ENCODE measurements at regions not wholly inside any gene's neighbourhood (a gene's known extent, or its start where the extent isn't known, plus 50 kb on each side); places are given as distances from the start of the nearest gene placed in this dataset.

DNA sequence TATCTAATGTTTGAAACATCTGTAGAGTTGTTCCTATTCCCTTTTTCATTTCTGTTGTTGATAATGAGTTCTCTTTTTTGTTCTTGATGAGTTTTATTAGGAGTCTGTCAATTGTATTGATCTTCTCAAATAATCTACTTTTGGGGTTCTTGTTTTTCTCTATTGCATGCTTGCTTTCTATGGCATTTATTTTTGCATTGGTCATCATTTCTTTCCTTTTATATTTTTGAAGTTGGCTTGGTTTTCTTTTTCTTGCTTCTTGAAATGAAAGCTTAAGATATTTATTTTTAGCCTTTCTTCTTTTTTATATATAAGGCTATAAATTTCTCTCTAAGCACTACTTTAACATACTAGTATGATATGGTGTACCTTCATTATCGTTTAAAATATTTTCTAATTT, 381.8 kb downstream of the NPHP4 start:
- no peak overlapping the region for H3K9ac ChIP-seq (ENCODE audit: control insufficient read depth, insufficient read depth, low read length)
- FAIRE-seq = no peak
- CTCF ChIA-PET = no interaction called here
- TF ChIP-seq IKZF2 (IDR thresholded peaks at IDR 0.05) (no peak), GABPA (IDR thresholded peaks at IDR 0.05; ENCODE audit: low read depth) (no peak), YBX1 (IDR thresholded peaks at IDR 0.05) (no peak), HDAC6 (IDR thresholded peaks at IDR 0.05; ENCODE audit: unreplicated experiment) (no peak), TARDBP (IDR thresholded peaks at IDR 0.05; ENCODE audit: borderline replicate concordance) (no peak), TAF1 (IDR thresholded peaks at IDR 0.05; ENCODE audit: borderline replicate concordance, low read depth, low read length) (no peak), ATF7 (IDR thresholded peaks at IDR 0.05; ENCODE audit: low read depth) (no peak), CBFB (IDR thresholded peaks at IDR 0.05; ENCODE audit: low read depth) (no peak)
- TF ChIP-seq, protein P1, sequence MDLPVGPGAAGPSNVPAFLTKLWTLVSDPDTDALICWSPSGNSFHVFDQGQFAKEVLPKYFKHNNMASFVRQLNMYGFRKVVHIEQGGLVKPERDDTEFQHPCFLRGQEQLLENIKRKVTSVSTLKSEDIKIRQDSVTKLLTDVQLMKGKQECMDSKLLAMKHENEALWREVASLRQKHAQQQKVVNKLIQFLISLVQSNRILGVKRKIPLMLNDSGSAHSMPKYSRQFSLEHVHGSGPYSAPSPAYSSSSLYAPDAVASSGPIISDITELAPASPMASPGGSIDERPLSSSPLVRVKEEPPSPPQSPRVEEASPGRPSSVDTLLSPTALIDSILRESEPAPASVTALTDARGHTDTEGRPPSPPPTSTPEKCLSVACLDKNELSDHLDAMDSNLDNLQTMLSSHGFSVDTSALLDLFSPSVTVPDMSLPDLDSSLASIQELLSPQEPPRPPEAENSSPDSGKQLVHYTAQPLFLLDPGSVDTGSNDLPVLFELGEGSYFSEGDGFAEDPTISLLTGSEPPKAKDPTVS (IDR thresholded peaks at IDR 0.05; ENCODE audit: low read depth, low read length) = no peak
- TF ChIP-seq, protein P2, sequence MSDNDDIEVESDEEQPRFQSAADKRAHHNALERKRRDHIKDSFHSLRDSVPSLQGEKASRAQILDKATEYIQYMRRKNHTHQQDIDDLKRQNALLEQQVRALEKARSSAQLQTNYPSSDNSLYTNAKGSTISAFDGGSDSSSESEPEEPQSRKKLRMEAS (IDR thresholded peaks at IDR 0.05; ENCODE audit: low read depth, low read length) = no peak
- TF ChIP-seq, protein P3, sequence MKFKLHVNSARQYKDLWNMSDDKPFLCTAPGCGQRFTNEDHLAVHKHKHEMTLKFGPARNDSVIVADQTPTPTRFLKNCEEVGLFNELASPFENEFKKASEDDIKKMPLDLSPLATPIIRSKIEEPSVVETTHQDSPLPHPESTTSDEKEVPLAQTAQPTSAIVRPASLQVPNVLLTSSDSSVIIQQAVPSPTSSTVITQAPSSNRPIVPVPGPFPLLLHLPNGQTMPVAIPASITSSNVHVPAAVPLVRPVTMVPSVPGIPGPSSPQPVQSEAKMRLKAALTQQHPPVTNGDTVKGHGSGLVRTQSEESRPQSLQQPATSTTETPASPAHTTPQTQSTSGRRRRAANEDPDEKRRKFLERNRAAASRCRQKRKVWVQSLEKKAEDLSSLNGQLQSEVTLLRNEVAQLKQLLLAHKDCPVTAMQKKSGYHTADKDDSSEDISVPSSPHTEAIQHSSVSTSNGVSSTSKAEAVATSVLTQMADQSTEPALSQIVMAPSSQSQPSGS (IDR thresholded peaks at IDR 0.05; ENCODE audit: low read length) = no peak
- TF ChIP-seq, protein P4, sequence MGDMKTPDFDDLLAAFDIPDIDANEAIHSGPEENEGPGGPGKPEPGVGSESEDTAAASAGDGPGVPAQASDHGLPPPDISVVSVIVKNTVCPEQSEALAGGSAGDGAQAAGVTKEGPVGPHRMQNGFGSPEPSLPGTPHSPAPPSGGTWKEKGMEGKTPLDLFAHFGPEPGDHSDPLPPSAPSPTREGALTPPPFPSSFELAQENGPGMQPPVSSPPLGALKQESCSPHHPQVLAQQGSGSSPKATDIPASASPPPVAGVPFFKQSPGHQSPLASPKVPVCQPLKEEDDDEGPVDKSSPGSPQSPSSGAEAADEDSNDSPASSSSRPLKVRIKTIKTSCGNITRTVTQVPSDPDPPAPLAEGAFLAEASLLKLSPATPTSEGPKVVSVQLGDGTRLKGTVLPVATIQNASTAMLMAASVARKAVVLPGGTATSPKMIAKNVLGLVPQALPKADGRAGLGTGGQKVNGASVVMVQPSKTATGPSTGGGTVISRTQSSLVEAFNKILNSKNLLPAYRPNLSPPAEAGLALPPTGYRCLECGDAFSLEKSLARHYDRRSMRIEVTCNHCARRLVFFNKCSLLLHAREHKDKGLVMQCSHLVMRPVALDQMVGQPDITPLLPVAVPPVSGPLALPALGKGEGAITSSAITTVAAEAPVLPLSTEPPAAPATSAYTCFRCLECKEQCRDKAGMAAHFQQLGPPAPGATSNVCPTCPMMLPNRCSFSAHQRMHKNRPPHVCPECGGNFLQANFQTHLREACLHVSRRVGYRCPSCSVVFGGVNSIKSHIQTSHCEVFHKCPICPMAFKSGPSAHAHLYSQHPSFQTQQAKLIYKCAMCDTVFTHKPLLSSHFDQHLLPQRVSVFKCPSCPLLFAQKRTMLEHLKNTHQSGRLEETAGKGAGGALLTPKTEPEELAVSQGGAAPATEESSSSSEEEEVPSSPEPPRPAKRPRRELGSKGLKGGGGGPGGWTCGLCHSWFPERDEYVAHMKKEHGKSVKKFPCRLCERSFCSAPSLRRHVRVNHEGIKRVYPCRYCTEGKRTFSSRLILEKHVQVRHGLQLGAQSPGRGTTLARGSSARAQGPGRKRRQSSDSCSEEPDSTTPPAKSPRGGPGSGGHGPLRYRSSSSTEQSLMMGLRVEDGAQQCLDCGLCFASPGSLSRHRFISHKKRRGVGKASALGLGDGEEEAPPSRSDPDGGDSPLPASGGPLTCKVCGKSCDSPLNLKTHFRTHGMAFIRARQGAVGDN (IDR thresholded peaks at IDR 0.05) = no peak
- TF ChIP-seq, protein P5, sequence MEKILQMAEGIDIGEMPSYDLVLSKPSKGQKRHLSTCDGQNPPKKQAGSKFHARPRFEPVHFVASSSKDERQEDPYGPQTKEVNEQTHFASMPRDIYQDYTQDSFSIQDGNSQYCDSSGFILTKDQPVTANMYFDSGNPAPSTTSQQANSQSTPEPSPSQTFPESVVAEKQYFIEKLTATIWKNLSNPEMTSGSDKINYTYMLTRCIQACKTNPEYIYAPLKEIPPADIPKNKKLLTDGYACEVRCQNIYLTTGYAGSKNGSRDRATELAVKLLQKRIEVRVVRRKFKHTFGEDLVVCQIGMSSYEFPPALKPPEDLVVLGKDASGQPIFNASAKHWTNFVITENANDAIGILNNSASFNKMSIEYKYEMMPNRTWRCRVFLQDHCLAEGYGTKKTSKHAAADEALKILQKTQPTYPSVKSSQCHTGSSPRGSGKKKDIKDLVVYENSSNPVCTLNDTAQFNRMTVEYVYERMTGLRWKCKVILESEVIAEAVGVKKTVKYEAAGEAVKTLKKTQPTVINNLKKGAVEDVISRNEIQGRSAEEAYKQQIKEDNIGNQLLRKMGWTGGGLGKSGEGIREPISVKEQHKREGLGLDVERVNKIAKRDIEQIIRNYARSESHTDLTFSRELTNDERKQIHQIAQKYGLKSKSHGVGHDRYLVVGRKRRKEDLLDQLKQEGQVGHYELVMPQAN (conservative IDR thresholded peaks at IDR 0.05) = no peak
- TF ChIP-seq, protein P6, sequence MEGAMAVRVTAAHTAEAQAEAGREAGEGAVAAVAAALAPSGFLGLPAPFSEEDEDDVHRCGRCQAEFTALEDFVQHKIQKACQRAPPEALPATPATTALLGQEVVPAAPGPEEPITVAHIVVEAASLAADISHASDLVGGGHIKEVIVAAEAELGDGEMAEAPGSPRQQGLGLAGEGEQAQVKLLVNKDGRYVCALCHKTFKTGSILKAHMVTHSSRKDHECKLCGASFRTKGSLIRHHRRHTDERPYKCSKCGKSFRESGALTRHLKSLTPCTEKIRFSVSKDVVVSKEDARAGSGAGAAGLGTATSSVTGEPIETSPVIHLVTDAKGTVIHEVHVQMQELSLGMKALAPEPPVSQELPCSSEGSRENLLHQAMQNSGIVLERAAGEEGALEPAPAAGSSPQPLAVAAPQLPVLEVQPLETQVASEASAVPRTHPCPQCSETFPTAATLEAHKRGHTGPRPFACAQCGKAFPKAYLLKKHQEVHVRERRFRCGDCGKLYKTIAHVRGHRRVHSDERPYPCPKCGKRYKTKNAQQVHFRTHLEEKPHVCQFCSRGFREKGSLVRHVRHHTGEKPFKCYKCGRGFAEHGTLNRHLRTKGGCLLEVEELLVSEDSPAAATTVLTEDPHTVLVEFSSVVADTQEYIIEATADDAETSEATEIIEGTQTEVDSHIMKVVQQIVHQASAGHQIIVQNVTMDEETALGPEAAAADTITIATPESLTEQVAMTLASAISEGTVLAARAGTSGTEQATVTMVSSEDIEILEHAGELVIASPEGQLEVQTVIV (IDR thresholded peaks at IDR 0.05; ENCODE audit: borderline replicate concordance, partially characterized antibody) = no peak

More for the DNA sequence above, 381.8 kb downstream of the NPHP4 start:
- no peak for DNase-seq (ENCODE audit: low read depth, low spot score)
- Histone ChIP-seq H3K4me3 (no peak overlapping the region), H2AFZ (ENCODE audit: control insufficient read depth, low read depth, low read length) (no peak overlapping the region), H3K27ac (ENCODE audit: control insufficient read depth, insufficient read depth) (no peak overlapping the region), H3K79me2 (ENCODE audit: control insufficient read depth, insufficient read depth, low read length) (no peaks in the 10 kb centered on the region), H3K4me1 (ENCODE audit: control insufficient read depth, insufficient read depth, low read length) (no peaks in the 10 kb centered on the region), H3K4me2 (ENCODE audit: control insufficient read depth, insufficient read depth) (no peak overlapping the region), H3K36me3 (ENCODE audit: control insufficient read depth in 2 of 2, insufficient read depth in 2 of 2, low read length in 1 of 2) (no peaks in the 10 kb centered on the region), H3K27me3 (replicated peaks in 1 of 2; ENCODE audit: control insufficient read depth in 2 of 2, insufficient read depth in 2 of 2, low read length in 1 of 2) (no peaks in the 10 kb centered on the region), H4K20me1 (ENCODE audit: control insufficient read depth, insufficient read depth) (no peaks in the 10 kb centered on the region), H3K9me3 (replicated peaks; ENCODE audit: control insufficient read depth, insufficient read depth, low read length) (no peaks in the 10 kb centered on the region; the same call in 2 of the 3 replicates)
- RAD21 ChIA-PET (ENCODE audit: unreplicated experiment) = no interaction called here
- intact Hi-C loops (cut with micrococcal nuclease; ENCODE audit: unreplicated experiment) = no loop called here
- POLR2A ChIA-PET = no interaction called here
- ATAC-seq = no peak
- no TSS peak for BruUV-seq (replicated peaks)
- 0% methylated on average over 1 of the region's 1 CpG for WGBS (ENCODE audit: insufficient coverage, insufficient replicate concordance, low lambda C conversion rate, missing lambda C conversion rate)
- SMC1A ChIA-PET (ENCODE audit: uncharacterized antibody, unreplicated experiment) = no interaction called here
- in situ Hi-C loops (cut with MboI) = no loop called here
